ENCODE measurements at regions not wholly inside any gene's neighbourhood (a gene's known extent, or its start where the extent isn't known, plus 50 kb on each side); places are given as distances from the start of the nearest gene placed in this dataset.

GRCh38 chr4:71932941-71933340 is 98.9 kb upstream of the NPFFR2 start:
- no peak for TF ChIP-seq CTCF (conservative IDR thresholded peaks at IDR 0.05)
- no peak overlapping the region for H3K27ac ChIP-seq

- no peak for TF ChIP-seq CTCF (conservative IDR thresholded peaks at IDR 0.05)
- no peak overlapping the region for H3K27ac ChIP-seq
Measured at GRCh38 chr4:71938776-71939175, 93.0 kb upstream of the NPFFR2 start.

GRCh38 chr4:71941001-71941400 is 90.8 kb upstream of the NPFFR2 start:
- no peak overlapping the region for H3K27ac ChIP-seq
- TF ChIP-seq CTCF (conservative IDR thresholded peaks at IDR 0.05) = peak; percentile 81

- no peak overlapping the region for H3K27ac ChIP-seq
- no peak for TF ChIP-seq CTCF (conservative IDR thresholded peaks at IDR 0.05)
Measured at GRCh38 chr4:71944956-71945355, 86.8 kb upstream of the NPFFR2 start.

- TF ChIP-seq CTCF (conservative IDR thresholded peaks at IDR 0.05) = no peak
- H3K27ac ChIP-seq = no peak overlapping the region
Measured at GRCh38 chr4:71945791-71946190, 86.0 kb upstream of the NPFFR2 start.

- no peak for TF ChIP-seq CTCF (conservative IDR thresholded peaks at IDR 0.05)
- no peak overlapping the region for H3K27ac ChIP-seq
Measured at GRCh38 chr4:71958978-71959377, 72.8 kb upstream of the NPFFR2 start.

- H3K27ac ChIP-seq = no peak overlapping the region
Measured at GRCh38 chr4:71962622-71963264, 69.1 kb upstream of the NPFFR2 start.

More at GRCh38 chr4:71962622-71963264, 69.1 kb upstream of the NPFFR2 start:
- TF ChIP-seq CTCF (conservative IDR thresholded peaks at IDR 0.05) = no peak
